ENCODE measurements at regions not wholly inside any gene's neighbourhood (a gene's known extent, or its start where the extent isn't known, plus 50 kb on each side); places are given as distances from the start of the nearest gene placed in this dataset.

- Mint-ChIP-seq H3K4me3 (no peak overlapping the region), H3K9me3 (no peaks in the 10 kb centered on the region), H3K4me1 (ENCODE audit: low read depth) (peaks cover 6% of the 10 kb centered on the region), H3K27ac (no peak overlapping the region), H3K36me3 (no peaks in the 10 kb centered on the region), H3K27me3 (no peaks in the 10 kb centered on the region)
- intact Hi-C loops (cut with micrococcal nuclease) = no loop called here
- CTCF ChIA-PET = interaction anchor here (1.3 kb wide), 1 partner anchor 22 kb away, joined by 4 read pairs; no protein-coding TSS in a partner anchor
- DNase-seq = no peak
- POLR2A ChIA-PET = no interaction called here
Observed at GRCh38 chr7:121525155-121525819, 129.2 kb upstream of the FAM3C start.

GRCh38 chr7:121521711-121522400 lies 125.7 kb upstream of the FAM3C start:
- no peak overlapping the region for H3K27ac Mint-ChIP-seq
- intact Hi-C loops (cut with micrococcal nuclease) = no loop called here
- no peaks in the 10 kb centered on the region for H3K36me3 Mint-ChIP-seq
- ChIA-PET CTCF (interaction anchor here (1.8 kb wide), 1 partner anchor 26 kb away, joined by 8 read pairs; no protein-coding TSS in a partner anchor), POLR2A (no interaction called here)
- H3K4me3 Mint-ChIP-seq = no peak overlapping the region
- DNase-seq = no peak
- no peaks in the 10 kb centered on the region for H3K27me3 Mint-ChIP-seq
- H3K9me3 Mint-ChIP-seq = no peaks in the 10 kb centered on the region
- H3K4me1 Mint-ChIP-seq (ENCODE audit: low read depth) = no peaks in the 10 kb centered on the region

- no peak for DNase-seq
- ChIA-PET CTCF (no interaction called here), POLR2A (no interaction called here)
- no peak overlapping the region for H3K27ac Mint-ChIP-seq
- intact Hi-C loops (cut with micrococcal nuclease) = no loop called here
- no peaks in the 10 kb centered on the region for H3K36me3 Mint-ChIP-seq
- no peak overlapping the region for H3K4me3 Mint-ChIP-seq
- H3K9me3 Mint-ChIP-seq = no peaks in the 10 kb centered on the region
- no peaks in the 10 kb centered on the region for H3K4me1 Mint-ChIP-seq (ENCODE audit: low read depth)
- H3K27me3 Mint-ChIP-seq = no peaks in the 10 kb centered on the region
Observed at GRCh38 chr7:121520911-121521310, 124.8 kb upstream of the FAM3C start.

- CTCF ChIA-PET = no interaction called here
- Mint-ChIP-seq H3K27ac (no peak overlapping the region), H3K36me3 (no peaks in the 10 kb centered on the region), H3K9me3 (no peaks in the 10 kb centered on the region), H3K4me1 (ENCODE audit: low read depth) (no peaks in the 10 kb centered on the region), H3K27me3 (no peaks in the 10 kb centered on the region), H3K4me3 (no peak overlapping the region)
- DNase-seq = no peak
- intact Hi-C loops (cut with micrococcal nuclease) = no loop called here
- POLR2A ChIA-PET = no interaction called here
Observed at GRCh38 chr7:121519548-121520521, 123.7 kb upstream of the FAM3C start.

GRCh38 chr7:121517591-121517990 lies 121.5 kb upstream of the FAM3C start:
- POLR2A ChIA-PET = no interaction called here
- Mint-ChIP-seq H3K4me1 (ENCODE audit: low read depth) (no peaks in the 10 kb centered on the region), H3K9me3 (no peaks in the 10 kb centered on the region), H3K27ac (no peak overlapping the region), H3K36me3 (no peaks in the 10 kb centered on the region), H3K27me3 (no peaks in the 10 kb centered on the region), H3K4me3 (no peak overlapping the region)
- no peak for DNase-seq
- CTCF ChIA-PET = interaction anchor here (1.0 kb wide), 1 partner anchor 121 kb away, joined by 3 read pairs; the partner anchor contains the start of gene FAM3C
- intact Hi-C loops (cut with micrococcal nuclease) = no loop called here

- intact Hi-C loops (cut with micrococcal nuclease) = no loop called here
- Mint-ChIP-seq H3K4me1 (ENCODE audit: low read depth) (no peaks in the 10 kb centered on the region), H3K9me3 (no peaks in the 10 kb centered on the region), H3K27me3 (no peaks in the 10 kb centered on the region), H3K4me3 (no peak overlapping the region), H3K36me3 (no peaks in the 10 kb centered on the region), H3K27ac (no peak overlapping the region)
- DNase-seq = no peak
- POLR2A ChIA-PET = no interaction called here
- CTCF ChIA-PET = interaction anchor here (0.6 to 1.1 kb wide), 2 partner anchors 20 to 150 kb away, joined by 3 to 4 read pairs; no protein-coding TSS in a partner anchor
Observed at GRCh38 chr7:121516821-121517220, 120.7 kb upstream of the FAM3C start.

GRCh38 chr7:121515630-121516401 lies 119.7 kb upstream of the FAM3C start:
- no peaks in the 10 kb centered on the region for H3K27me3 Mint-ChIP-seq
- ChIA-PET CTCF (interaction anchor here (0.6 to 1.3 kb wide), 3 partner anchors 19 to 149 kb away, joined by 3 to 4 read pairs (median 3); no protein-coding TSS in a partner anchor), POLR2A (no interaction called here)
- peaks cover 5% of the 10 kb centered on the region for H3K9me3 Mint-ChIP-seq
- H3K27ac Mint-ChIP-seq = no peak overlapping the region
- DNase-seq = no peak
- no peak overlapping the region for H3K4me3 Mint-ChIP-seq
- intact Hi-C loops (cut with micrococcal nuclease) = no loop called here
- peaks cover 3% of the 10 kb centered on the region for H3K36me3 Mint-ChIP-seq
- H3K4me1 Mint-ChIP-seq (ENCODE audit: low read depth) = no peaks in the 10 kb centered on the region

GRCh38 chr7:121515229-121515628 lies 119.1 kb upstream of the FAM3C start:
- CTCF ChIA-PET = interaction anchor here (1.3 kb wide), 1 partner anchor 32 kb away, joined by 3 read pairs; no protein-coding TSS in a partner anchor
- intact Hi-C loops (cut with micrococcal nuclease) = no loop called here
- H3K27me3 Mint-ChIP-seq = no peaks in the 10 kb centered on the region

GRCh38 chr7:121513105-121513504 lies 117.0 kb upstream of the FAM3C start:
- ChIA-PET POLR2A (no interaction called here), CTCF (interaction anchor here (1.7 kb wide), 1 partner anchor 117 kb away, joined by 4 read pairs; the partner anchor contains the start of gene FAM3C)
- Mint-ChIP-seq H3K27ac (no peak overlapping the region), H3K36me3 (peaks cover 3% of the 10 kb centered on the region), H3K9me3 (peaks cover 14% of the 10 kb centered on the region), H3K27me3 (peaks cover 9% of the 10 kb centered on the region), H3K4me1 (ENCODE audit: low read depth) (no peaks in the 10 kb centered on the region), H3K4me3 (no peak overlapping the region)
- DNase-seq = no peak
- intact Hi-C loops (cut with micrococcal nuclease) = no loop called here

More at GRCh38 chr7:121515229-121515628, 119.1 kb upstream of the FAM3C start:
- Mint-ChIP-seq H3K4me3 (no peak overlapping the region), H3K27ac (no peak overlapping the region), H3K4me1 (ENCODE audit: low read depth) (no peaks in the 10 kb centered on the region), H3K9me3 (peaks cover 11% of the 10 kb centered on the region), H3K36me3 (peaks cover 3% of the 10 kb centered on the region)
- POLR2A ChIA-PET = no interaction called here
- DNase-seq = no peak

GRCh38 chr7:121510858-121511482 lies 114.9 kb upstream of the FAM3C start:
- H3K9me3 Mint-ChIP-seq = peaks cover 25% of the 10 kb centered on the region
- H3K36me3 Mint-ChIP-seq = peaks cover 3% of the 10 kb centered on the region
- H3K4me3 Mint-ChIP-seq = no peak overlapping the region
- intact Hi-C loops (cut with micrococcal nuclease) = no loop called here
- CTCF ChIA-PET = interaction anchor here (1.0 kb wide), 2 partner anchors 115 to 146 kb away, joined by 3 to 4 read pairs; partner anchors contain the start of gene FAM3C
- H3K4me1 Mint-ChIP-seq (ENCODE audit: low read depth) = no peaks in the 10 kb centered on the region
- no peak for DNase-seq
- POLR2A ChIA-PET = no interaction called here
- H3K27me3 Mint-ChIP-seq = peaks cover 12% of the 10 kb centered on the region
- H3K27ac Mint-ChIP-seq = no peak overlapping the region

- intact Hi-C loops (cut with micrococcal nuclease) = no loop called here
- Mint-ChIP-seq H3K4me3 (no peak overlapping the region), H3K27me3 (peaks cover 12% of the 10 kb centered on the region), H3K9me3 (peaks cover 32% of the 10 kb centered on the region), H3K4me1 (ENCODE audit: low read depth) (no peaks in the 10 kb centered on the region), H3K27ac (no peak overlapping the region), H3K36me3 (peaks cover 7% of the 10 kb centered on the region)
- no peak for DNase-seq
- ChIA-PET CTCF (interaction anchor here (0.6 to 1.8 kb wide), 4 partner anchors 114 to 149 kb away, joined by 3 to 13 read pairs (median 4); partner anchors contain the start of gene FAM3C), POLR2A (no interaction called here)
Observed at GRCh38 chr7:121510302-121510701, 114.2 kb upstream of the FAM3C start.

All from activated CD4-positive, alpha-beta memory T cell treated with anti-CD3 and anti-CD28 coated beads for 36 hours (primary cell).